ENCODE measurements at regions not wholly inside any gene's neighbourhood (a gene's known extent, or its start where the extent isn't known, plus 50 kb on each side); places are given as distances from the start of the nearest gene placed in this dataset.
A peak's percentile ranks its signal among the peaks of the same experiment; 100 is the strongest.

GRCh38 chr4:166493924-166494345 lies 620.9 kb downstream of the TLL1 start:
- Mint-ChIP-seq H3K4me3 (no peak overlapping the region), H3K4me1 (peaks cover 7% of the 10 kb centered on the region), H3K27me3 (ENCODE audit: low read depth) (no peaks in the 10 kb centered on the region), H3K9me3 (no peaks in the 10 kb centered on the region), H3K27ac (ENCODE audit: unreplicated experiment) (no peak overlapping the region), H3K36me3 (ENCODE audit: low read depth) (no peaks in the 10 kb centered on the region)
- DNase-seq (ENCODE audit: low read depth, low spot score) = no peak
- TF ChIP-seq CTCF (conservative IDR thresholded peaks at IDR 0.05) = no peak

- H3K4me3 Mint-ChIP-seq = no peak overlapping the region
- H3K9me3 Mint-ChIP-seq = peaks cover 7% of the 10 kb centered on the region
- no peak for DNase-seq (ENCODE audit: low read depth, low spot score)
- no peak overlapping the region for H3K27ac Mint-ChIP-seq (ENCODE audit: unreplicated experiment)
- H3K27me3 Mint-ChIP-seq (ENCODE audit: low read depth) = no peaks in the 10 kb centered on the region
- peaks cover 7% of the 10 kb centered on the region for H3K4me1 Mint-ChIP-seq
- no peaks in the 10 kb centered on the region for H3K36me3 Mint-ChIP-seq (ENCODE audit: low read depth)
- no peak for TF ChIP-seq CTCF (conservative IDR thresholded peaks at IDR 0.05)
These were observed 625.5 kb downstream of the TLL1 start for GRCh38 chr4:166498546-166498945.

GRCh38 chr4:166499820-166500219 lies 626.8 kb downstream of the TLL1 start:
- Mint-ChIP-seq H3K27ac (ENCODE audit: unreplicated experiment) (no peak overlapping the region), H3K36me3 (ENCODE audit: low read depth) (no peaks in the 10 kb centered on the region), H3K9me3 (peaks cover 7% of the 10 kb centered on the region), H3K4me3 (no peak overlapping the region), H3K27me3 (ENCODE audit: low read depth) (no peaks in the 10 kb centered on the region), H3K4me1 (peaks cover 3% of the 10 kb centered on the region)
- no peak for TF ChIP-seq CTCF (conservative IDR thresholded peaks at IDR 0.05)
- DNase-seq (ENCODE audit: low read depth, low spot score) = no peak

GRCh38 chr4:166501941-166502382 lies 628.9 kb downstream of the TLL1 start:
- peaks cover 14% of the 10 kb centered on the region for H3K4me1 Mint-ChIP-seq
- H3K9me3 Mint-ChIP-seq = peaks cover 7% of the 10 kb centered on the region
- H3K27me3 Mint-ChIP-seq (ENCODE audit: low read depth) = no peaks in the 10 kb centered on the region
- peak; percentile 18 for DNase-seq (ENCODE audit: low read depth, low spot score)
- H3K4me3 Mint-ChIP-seq = no peak overlapping the region
- no peak overlapping the region for H3K27ac Mint-ChIP-seq (ENCODE audit: unreplicated experiment)
- peak; percentile 72 for TF ChIP-seq CTCF (conservative IDR thresholded peaks at IDR 0.05)
- H3K36me3 Mint-ChIP-seq (ENCODE audit: low read depth) = no peaks in the 10 kb centered on the region

- peaks cover 7% of the 10 kb centered on the region for H3K9me3 Mint-ChIP-seq
- no peak overlapping the region for H3K4me3 Mint-ChIP-seq
- no peak for TF ChIP-seq CTCF (conservative IDR thresholded peaks at IDR 0.05)
- peaks cover 14% of the 10 kb centered on the region for H3K4me1 Mint-ChIP-seq
- H3K36me3 Mint-ChIP-seq (ENCODE audit: low read depth) = no peaks in the 10 kb centered on the region
- no peaks in the 10 kb centered on the region for H3K27me3 Mint-ChIP-seq (ENCODE audit: low read depth)
- no peak for DNase-seq (ENCODE audit: low read depth, low spot score)
- H3K27ac Mint-ChIP-seq (ENCODE audit: unreplicated experiment) = no peak overlapping the region
These were observed 629.6 kb downstream of the TLL1 start for GRCh38 chr4:166502660-166503059.

DNA sequence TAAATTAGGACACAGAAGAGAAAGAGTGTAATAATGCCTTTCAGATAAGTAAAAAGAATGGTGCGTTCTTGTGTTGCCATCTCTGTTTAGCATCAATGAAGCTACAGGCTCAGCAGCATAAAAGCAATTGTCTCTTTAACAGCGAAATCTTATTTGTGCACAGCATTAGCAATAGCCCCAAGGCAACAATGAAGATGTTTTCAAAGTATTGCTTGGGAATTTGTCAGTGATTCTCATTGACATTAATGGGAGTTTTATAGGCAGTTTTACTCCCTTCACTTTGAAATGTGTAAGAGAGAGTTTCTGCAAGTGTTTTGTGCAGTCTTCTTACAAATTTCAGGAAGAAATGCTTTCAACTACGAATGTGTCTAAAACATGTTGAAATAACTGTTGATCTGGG lies 633.0 kb downstream of the TLL1 start:
- no peaks in the 10 kb centered on the region for H3K36me3 Mint-ChIP-seq (ENCODE audit: low read depth)
- DNase-seq (ENCODE audit: low read depth, low spot score) = no peak
- no peaks in the 10 kb centered on the region for H3K27me3 Mint-ChIP-seq (ENCODE audit: low read depth)
- TF ChIP-seq CTCF (conservative IDR thresholded peaks at IDR 0.05) = no peak
- H3K4me3 Mint-ChIP-seq = no peak overlapping the region
- peaks cover 3% of the 10 kb centered on the region for H3K9me3 Mint-ChIP-seq
- H3K27ac Mint-ChIP-seq (ENCODE audit: unreplicated experiment) = no peak overlapping the region
- peaks cover 11% of the 10 kb centered on the region for H3K4me1 Mint-ChIP-seq

Data from neural crest cell (in vitro differentiated cells).